ENCODE measurements at regions not wholly inside any gene's neighbourhood (a gene's known extent, or its start where the extent isn't known, plus 50 kb on each side); places are given as distances from the start of the nearest gene placed in this dataset.

DNA sequence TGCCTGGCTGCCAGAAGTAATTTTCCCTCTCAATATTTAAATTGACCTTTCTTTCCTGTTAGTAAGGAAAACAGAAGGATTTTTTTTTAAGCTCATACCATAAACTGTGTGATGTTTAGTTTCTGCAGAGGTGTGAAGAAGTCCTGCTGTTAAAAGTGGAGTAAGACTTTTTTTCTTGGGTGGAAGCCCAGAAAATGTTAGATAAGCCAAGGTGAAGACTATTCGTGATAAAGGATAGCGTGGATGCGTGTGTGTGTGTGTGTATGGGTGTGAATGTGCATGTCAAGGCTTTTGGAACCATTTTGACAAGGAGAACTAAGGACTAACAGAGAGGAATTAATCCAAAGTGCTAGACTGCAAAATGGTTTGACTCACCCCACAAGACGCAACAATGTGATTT lies 152.9 kb upstream of the SEL1L start:
- TF ChIP-seq POLR2A (IDR thresholded peaks at IDR 0.05; ENCODE audit: low read depth, low read length) (no peak), POLR2AphosphoS5 (IDR thresholded peaks at IDR 0.05; ENCODE audit: low read depth, low read length) (no peak), TAF1 (IDR thresholded peaks at IDR 0.05; ENCODE audit: low read depth, low read length) (no peak), SPI1 (IDR thresholded peaks at IDR 0.05; ENCODE audit: low read depth, low read length) (no peak), POU2F2 (IDR thresholded peaks at IDR 0.05; ENCODE audit: low read depth, low read length) (no peak)

Data from GM12891 (cell line).